ENCODE measurements at regions not wholly inside any gene's neighbourhood (a gene's known extent, or its start where the extent isn't known, plus 50 kb on each side); places are given as distances from the start of the nearest gene placed in this dataset.

GRCh38 chr13:50762969-50763567 lies 80.4 kb downstream of the DLEU7 start:
- Histone ChIP-seq H4K8ac (ENCODE audit: low read depth in 2 of 2, low read length in 2 of 2) (no peak overlapping the region), H3K27ac (ENCODE audit: insufficient read depth, low read length) (no peak overlapping the region), H3K4me1 (ENCODE audit: control insufficient read depth, insufficient read depth, low read length) (no peaks in the 10 kb centered on the region), H3K4ac (ENCODE audit: low read depth, low read length) (no peak overlapping the region), H3K56ac (ENCODE audit: extremely low read depth, insufficient read depth, low read length) (no peak overlapping the region), H4K20me1 (ENCODE audit: insufficient read depth, low read length) (no peaks in the 10 kb centered on the region), H2AK9ac (replicated peaks; ENCODE audit: low read depth, low read length, poor library complexity) (no peak overlapping the region), H2BK5ac (ENCODE audit: low read depth, low read length, poor library complexity, severe bottlenecking) (no peak overlapping the region), H3K9ac (ENCODE audit: low read depth, low read length) (no peak overlapping the region), H3K9me3 (ENCODE audit: control insufficient read depth, insufficient read depth, low read length) (0 out of 2 replicates have a peak, but pooled peaks cover 1% of the 10 kb centered on the region), H3K23ac (ENCODE audit: low read depth, low read length) (no peak overlapping the region), H2AFZ (replicated peaks; ENCODE audit: low read length, poor library complexity) (no peak overlapping the region), H3K79me1 (ENCODE audit: low read depth in 1 of 2, low read length in 2 of 2) (no peaks in the 10 kb centered on the region), H4K5ac (ENCODE audit: low read depth, low read length) (no peak overlapping the region), H3K9me1 (ENCODE audit: insufficient read depth, low read length) (no peaks in the 10 kb centered on the region), H3K36me3 (ENCODE audit: control insufficient read depth, insufficient read depth, low read length) (no peaks in the 10 kb centered on the region), H3K4me3 (ENCODE audit: insufficient read depth, low read depth, low read length) (no peak overlapping the region), H3K27me3 (ENCODE audit: control insufficient read depth, insufficient read depth, low read length) (peaks cover 24% of the 10 kb centered on the region), H3K14ac (replicated peaks; ENCODE audit: low read depth, low read length) (no peak overlapping the region), H2BK20ac (ENCODE audit: low read depth, low read length) (no peak overlapping the region), H2BK15ac (ENCODE audit: low read depth, low read length) (no peak overlapping the region), H4K91ac (ENCODE audit: insufficient read depth, low read depth, low read length) (no peak overlapping the region), H3K4me2 (ENCODE audit: low read depth, low read length) (no peak overlapping the region), H2BK120ac (ENCODE audit: low read depth, low read length) (no peak overlapping the region), H3K18ac (ENCODE audit: low read depth, low read length) (no peak overlapping the region), H2AK5ac (ENCODE audit: low read depth, low read length) (no peak overlapping the region)
- WGBS, 2 experiments (ENCODE audit: extremely low coverage in 2 of 2, insufficient read length in 1 of 2) = 20% methylated on average over 1 of the region's 4 CpGs; no CpG with 5 or more reads in 1 of the 2 experiments
- dilution Hi-C loops (cut with HindIII; ENCODE audit: low sequenced_read_pairs, unreplicated experiment) = no loop called here
- ChIA-PET POLR2A (ENCODE audit: unreplicated experiment) (no interaction called here), CTCF (no interaction called here)
- no TSS peak for BruUV-seq (replicated peaks)
- TF ChIP-seq, protein P1, sequence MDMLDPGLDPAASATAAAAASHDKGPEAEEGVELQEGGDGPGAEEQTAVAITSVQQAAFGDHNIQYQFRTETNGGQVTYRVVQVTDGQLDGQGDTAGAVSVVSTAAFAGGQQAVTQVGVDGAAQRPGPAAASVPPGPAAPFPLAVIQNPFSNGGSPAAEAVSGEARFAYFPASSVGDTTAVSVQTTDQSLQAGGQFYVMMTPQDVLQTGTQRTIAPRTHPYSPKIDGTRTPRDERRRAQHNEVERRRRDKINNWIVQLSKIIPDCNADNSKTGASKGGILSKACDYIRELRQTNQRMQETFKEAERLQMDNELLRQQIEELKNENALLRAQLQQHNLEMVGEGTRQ (IDR thresholded peaks at IDR 0.05; ENCODE audit: low read depth, low read length) = no peak
- TF ChIP-seq CHD1 (IDR thresholded peaks at IDR 0.05; ENCODE audit: low read depth, low read length) (no peak), BHLHE40 (IDR thresholded peaks at IDR 0.05; ENCODE audit: low read depth, low read length) (no peak), SMC3 (IDR thresholded peaks at IDR 0.05; ENCODE audit: low read depth, low read length) (no peak)
- intact Hi-C loops (cut with micrococcal nuclease) = no loop called here
- DNase-seq = no peak
- ATAC-seq (ENCODE audit: low read depth) = no peak
- in situ Hi-C loops (cut with MboI; ENCODE audit: low sequenced_read_pairs) = no loop called here
